ENCODE measurements at regions not wholly inside any gene's neighbourhood (a gene's known extent, or its start where the extent isn't known, plus 50 kb on each side); places are given as distances from the start of the nearest gene placed in this dataset.
"Not testable (repeated sequence)": the region's sequence is repeated elsewhere in the genome, so short reads cannot be mapped to it uniquely, and the experiment has no call there.

DNA sequence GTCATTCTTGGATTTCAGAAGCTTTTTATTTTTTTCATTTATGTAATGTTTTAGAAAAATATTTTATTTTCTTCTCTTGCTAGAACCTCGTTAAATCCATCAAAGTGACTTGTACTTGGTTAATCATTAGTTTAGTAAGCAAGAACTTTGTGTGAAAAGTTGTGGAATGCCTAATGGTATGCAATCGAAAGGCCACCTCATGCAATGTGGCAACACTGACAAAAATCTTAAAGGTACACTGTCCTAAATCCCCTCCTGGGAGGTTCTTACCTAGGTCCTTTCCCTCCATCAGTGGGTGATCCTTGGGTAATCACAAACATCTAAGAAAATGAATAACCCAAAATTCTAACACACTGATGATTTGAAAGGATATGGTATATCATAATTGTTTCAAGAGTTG lies 304.2 kb downstream of the DNAH5 start:
- no peak overlapping the region for H3K4me3 ChIP-seq
- H3K27ac ChIP-seq, result no peak overlapping the region

DNA sequence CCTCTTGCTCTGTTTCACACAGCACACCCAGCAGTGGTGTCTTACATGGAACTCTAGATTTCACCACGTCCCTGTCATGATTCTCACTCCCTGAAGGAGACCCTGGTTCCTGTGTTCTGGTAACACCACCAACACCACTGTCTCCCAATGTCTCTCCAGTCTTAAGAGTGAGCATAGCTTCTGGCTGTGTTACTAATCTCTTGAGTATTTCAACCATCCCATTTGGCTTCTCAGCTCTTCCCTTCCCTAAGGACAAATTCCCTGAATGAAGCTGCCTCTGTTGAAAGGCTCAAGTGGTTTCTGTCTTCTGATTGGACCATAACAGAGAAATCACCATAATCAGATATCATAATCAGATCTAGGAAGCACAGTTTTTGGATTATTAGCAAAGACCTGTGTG lies 311.8 kb downstream of the DNAH5 start:
- Histone ChIP-seq H3K4me3 (no peak overlapping the region), H3K27ac (no peak overlapping the region)

GRCh38 chr5:13629218-13629617 lies 315.3 kb downstream of the DNAH5 start:
- no peak overlapping the region for H3K27ac ChIP-seq

DNA sequence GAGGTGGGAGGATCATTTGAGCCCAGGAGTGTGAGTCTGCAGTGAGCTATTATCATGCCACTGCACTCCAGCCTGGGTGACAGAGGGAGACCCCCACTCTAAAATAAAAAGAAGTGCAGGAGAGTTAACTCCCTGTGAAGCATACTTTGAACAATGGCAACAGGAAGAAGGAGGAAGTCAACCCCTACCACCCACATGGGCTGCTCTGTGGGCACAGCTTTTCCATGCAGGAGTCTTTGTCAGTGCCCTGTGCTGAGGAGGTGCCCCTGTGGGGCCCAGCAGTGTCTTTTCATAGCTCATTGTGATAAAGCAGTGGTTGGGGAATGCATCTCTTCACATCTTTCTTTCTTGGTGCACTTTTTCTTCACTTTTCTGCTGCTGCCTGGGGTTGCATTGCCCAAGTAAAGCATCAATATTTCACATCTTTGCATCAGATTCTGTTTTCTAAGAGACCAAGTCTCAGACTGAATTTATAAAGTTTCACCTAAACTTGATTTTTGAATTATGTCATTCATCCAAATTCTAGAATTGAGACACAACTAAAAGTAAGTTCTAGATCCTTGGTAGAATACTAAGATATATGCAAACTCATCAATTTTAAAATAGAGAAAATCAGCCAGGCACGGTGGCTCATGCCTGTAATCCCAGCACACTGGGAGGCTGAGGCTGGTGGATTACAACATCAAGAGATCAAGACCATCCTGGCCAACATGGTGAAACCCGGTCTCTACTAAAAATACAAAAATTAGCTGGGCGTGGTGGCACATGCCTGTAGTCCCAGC lies 316.6 kb downstream of the DNAH5 start:
- Histone ChIP-seq H3K4me3 (no peak overlapping the region), H3K27ac (no peak overlapping the region)

More at GRCh38 chr5:13629218-13629617, 315.3 kb downstream of the DNAH5 start:
- no peak overlapping the region for H3K4me3 ChIP-seq

GRCh38 chr5:13625616-13626198 lies 318.8 kb downstream of the DNAH5 start:
- Histone ChIP-seq H3K27ac (no peak overlapping the region), H3K4me3 (no peak overlapping the region)

DNA sequence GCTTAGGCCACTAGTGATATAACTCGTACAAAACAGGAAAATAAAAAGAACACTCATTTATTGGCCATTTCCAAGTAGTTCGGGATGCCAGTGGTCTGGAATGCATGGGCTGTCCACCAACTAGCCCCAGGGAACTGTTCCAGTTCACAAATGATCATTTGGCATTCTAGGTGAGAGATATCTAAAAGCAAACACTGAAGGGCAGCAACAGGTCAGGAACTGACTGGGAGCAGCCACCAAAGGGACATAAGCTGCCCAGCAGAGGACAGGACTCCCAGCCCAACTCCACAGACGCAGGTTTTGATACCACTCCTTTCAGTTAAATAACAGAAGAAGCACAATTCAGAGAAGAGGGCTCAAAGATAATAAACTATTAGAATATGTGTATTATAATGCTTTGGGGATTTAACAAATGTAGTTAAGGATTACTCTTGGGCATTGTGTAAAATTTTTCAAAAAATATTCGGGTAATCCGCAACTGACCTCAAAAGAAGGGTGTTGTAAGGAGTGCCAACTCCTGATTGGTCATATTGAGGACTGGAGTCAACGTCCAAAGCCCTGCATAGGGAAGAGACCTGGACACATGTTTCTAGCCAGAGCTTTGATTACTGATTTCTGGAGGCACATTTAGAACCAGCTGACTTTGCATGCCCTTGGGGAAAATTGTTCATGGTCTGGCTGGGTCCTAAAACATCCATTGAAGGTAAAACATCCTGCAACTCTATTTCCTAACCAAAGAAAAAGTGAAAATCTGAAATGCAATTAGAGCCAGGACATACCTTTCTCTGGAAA lies 320.0 kb downstream of the DNAH5 start:
- no peak overlapping the region for H3K27ac ChIP-seq
- no peak overlapping the region for H3K4me3 ChIP-seq

DNA sequence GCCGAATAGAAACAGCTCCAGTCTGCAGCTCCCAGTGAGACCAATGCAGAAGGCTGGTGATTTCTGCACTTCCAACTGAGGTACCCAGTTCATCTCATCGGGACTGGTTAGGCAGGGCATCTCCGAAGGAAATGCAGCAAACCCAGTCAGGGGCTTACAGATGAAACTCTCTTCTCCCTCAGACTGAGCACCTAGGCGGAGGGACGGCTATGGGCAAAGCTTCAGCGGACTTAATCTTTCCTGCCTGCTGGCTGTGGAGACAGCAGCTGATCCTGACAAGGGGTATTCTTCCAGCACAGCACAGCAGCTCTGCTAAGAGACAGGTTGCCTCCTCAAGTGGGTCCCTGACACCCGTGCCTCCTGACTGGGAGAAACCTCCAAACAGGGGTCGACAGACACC lies 330.9 kb downstream of the DNAH5 start:
- Histone ChIP-seq H3K4me3 (no peak overlapping the region), H3K27ac (no peak overlapping the region)

DNA sequence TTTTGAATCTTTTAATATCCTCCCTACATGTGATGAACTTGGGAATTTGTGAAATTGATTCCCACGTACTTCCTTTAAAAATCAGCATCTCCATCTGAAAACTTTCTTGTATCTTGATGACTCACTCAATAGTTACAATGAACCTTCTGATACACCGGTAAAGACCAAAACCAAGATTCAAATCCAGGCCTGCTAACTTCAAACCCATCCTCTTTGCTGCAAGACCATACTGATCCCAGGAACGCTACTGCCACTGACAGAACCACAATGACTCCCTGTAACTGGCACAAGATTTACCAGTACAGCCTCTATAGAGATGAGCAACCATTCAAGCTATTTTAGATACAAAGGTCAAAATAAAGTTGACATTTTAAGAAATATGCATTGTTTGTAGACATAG lies 332.9 kb downstream of the DNAH5 start:
- no peak overlapping the region for H3K27ac ChIP-seq
- H3K4me3 ChIP-seq, result no peak overlapping the region

DNA sequence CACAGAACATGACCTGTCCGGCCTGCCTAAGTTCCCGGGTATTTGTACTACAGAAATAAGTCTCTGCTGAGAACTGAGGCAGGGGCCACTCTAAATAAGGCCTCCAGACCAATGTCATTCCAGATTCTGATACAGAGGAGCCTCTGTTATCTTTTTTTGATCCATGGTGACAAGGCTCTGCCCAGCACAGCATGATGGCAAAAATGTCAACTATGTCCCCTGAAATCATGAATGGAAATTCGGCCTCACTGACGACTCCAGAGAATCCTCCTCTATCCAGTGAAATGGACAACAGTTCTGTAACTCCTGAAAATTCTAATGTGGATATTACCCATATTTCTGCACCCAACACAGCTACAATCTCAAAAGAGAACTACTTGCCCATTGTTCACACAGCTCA lies 335.0 kb downstream of the DNAH5 start:
- H3K27ac ChIP-seq, result no peak overlapping the region
- no peak overlapping the region for H3K4me3 ChIP-seq

- Histone ChIP-seq H3K4me3 (no peak overlapping the region), H3K27ac (no peak overlapping the region)
Observed at GRCh38 chr5:13606051-13606450, 338.4 kb downstream of the DNAH5 start.

DNA sequence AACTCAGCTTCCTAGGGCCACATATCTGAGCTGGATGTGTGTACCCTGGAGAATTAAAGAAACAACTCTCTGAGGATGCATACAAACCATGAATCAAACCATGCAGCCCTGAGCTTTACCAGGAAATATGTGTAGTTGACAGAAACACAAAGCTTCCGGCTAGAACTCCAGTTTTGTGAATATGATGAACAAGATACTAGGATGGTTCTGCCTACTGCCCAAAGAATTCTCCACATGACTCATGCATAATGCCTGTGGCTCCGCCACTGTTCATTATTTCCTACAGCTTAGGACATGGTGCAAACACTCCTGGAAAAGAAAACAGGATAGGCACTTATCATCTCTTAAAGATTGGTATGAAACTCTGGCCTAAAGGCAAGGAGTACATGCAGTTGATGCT lies 343.4 kb downstream of the DNAH5 start:
- H3K27ac ChIP-seq, result no peak overlapping the region

GRCh38 chr5:13595978-13596377 lies 348.5 kb downstream of the DNAH5 start:
- Histone ChIP-seq H3K27ac (no peak overlapping the region), H3K4me3 (no peak overlapping the region)

More for the DNA sequence above, 343.4 kb downstream of the DNAH5 start:
- no peak overlapping the region for H3K4me3 ChIP-seq

DNA sequence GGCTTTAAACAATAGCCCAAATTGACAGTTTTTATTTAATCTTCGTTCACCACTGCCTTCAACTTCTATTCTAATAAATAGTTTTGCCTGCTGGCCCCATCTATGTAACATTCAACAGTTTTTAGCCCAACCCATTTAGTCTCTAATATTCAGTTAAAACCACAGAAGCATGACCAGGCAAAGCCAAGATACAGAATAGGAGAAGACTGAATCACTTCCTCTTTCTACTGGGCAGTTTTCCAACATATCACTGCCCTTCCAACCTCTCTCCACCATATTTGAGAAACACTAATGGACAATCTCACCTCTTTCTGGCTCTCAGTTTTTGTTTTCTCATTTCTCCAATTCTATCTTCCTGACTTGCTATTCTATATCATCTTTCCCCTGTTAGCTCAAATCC lies 352.9 kb downstream of the DNAH5 start:
- Histone ChIP-seq H3K27ac (no peak overlapping the region), H3K4me3 (no peak overlapping the region)

DNA sequence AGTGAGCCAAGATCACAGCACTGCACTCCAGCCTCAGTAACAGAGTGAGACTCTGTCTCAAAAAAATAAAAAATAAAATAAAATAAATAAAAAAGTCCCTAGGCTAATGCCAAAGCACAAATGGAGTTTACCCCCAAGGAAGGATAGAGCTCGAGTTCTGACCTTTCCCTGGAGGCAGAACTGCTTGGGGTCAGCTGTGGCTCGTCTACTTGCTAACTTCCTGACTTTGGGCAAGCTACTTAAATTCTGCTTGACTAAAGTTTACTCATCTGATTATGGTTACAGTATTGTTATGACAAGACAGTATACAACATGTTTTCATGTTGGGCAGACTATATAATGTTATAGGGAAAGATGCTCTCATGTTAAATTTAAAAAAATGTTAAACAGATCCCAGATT lies 359.2 kb downstream of the DNAH5 start:
- Histone ChIP-seq H3K4me3 (no peak overlapping the region), H3K27ac (no peak overlapping the region)

GRCh38 chr5:13581914-13582313 lies 362.6 kb downstream of the DNAH5 start:
- Histone ChIP-seq H3K4me3 (no peak overlapping the region), H3K27ac (no peak overlapping the region)

GRCh38 chr5:13581132-13581531 lies 363.4 kb downstream of the DNAH5 start:
- H3K4me3 ChIP-seq, result no peak overlapping the region
- no peak overlapping the region for H3K27ac ChIP-seq

GRCh38 chr5:13580058-13580457 lies 364.4 kb downstream of the DNAH5 start:
- Histone ChIP-seq H3K27ac (no peak overlapping the region), H3K4me3 (no peak overlapping the region)

GRCh38 chr5:13579091-13579490 lies 365.4 kb downstream of the DNAH5 start:
- not testable (repeated sequence) for H3K4me3 ChIP-seq, H3K27ac ChIP-seq

DNA sequence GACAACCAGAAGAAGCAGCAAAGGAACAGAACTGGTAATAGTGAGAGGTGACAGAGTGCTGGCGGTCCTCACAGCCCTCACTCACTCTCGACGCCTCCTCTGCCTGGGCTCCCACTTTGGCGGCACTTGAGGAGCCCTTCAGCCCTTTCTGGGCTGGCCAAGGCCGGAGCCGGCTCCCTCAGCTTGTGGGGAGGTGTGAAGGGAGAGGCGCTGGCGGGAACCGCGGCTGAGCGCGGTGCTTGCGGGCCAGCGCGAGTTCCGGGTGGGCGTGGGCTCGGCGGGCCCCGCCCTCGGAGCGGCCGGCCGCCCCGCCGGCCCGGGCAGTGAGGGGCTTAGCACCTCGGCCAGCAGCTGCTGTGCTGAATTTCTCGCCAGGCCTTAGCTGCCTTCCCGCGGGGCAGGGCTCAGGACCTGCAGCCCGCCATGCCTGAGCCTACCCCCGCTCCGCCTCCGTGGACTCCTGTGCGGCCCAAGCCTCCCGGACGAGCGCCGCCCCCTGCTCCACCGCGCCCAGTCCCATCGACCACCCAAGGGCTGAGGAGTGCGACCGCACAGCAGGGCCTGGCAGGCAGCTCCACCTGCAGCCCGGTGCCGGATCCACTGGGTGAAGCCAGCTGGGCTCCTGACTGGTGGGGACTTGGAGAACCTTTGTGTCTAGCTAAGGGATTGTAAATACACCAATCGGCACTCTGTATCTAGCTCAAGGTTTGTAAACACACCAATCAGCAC lies 366.0 kb downstream of the DNAH5 start:
- not testable (repeated sequence) for H3K4me3 ChIP-seq

DNA sequence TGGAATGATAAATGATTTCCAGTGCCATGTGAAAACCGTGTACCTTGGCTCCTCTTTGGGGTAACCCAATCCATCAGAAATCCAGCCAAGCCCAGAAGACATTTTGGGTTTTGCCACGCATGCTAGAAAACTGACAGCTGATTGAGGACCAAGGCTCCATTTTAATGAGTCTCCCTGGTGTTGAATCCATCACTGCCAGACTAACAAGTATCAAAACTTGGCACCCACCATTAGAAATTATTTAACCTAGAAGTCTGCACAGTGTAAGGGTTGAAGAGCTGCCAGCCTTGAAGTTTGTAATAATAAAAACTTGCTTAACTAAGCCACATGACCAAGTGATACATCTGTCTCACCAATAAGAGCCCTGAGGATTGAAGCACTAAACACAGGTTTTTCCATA lies 369.9 kb downstream of the DNAH5 start:
- H3K27ac ChIP-seq, result no peak overlapping the region
- no peak overlapping the region for H3K4me3 ChIP-seq

More for the DNA sequence above, 366.0 kb downstream of the DNAH5 start:
- not testable (repeated sequence) for H3K27ac ChIP-seq
